Type B pancreatic cell (in vitro differentiated cells): ENCODE measurements at regions not wholly inside any gene's neighbourhood (a gene's known extent, or its start where the extent isn't known, plus 50 kb on each side); places are given as distances from the start of the nearest gene placed in this dataset.

Experiments
- DNase-seq: peaks from one replicate; pipeline ENCODE4 v3.0.0; 2021; ENCODE audit warnings: mixed read lengths; ENCODE audit not compliant: unreplicated experiment; ENCODE audit errors: extremely low spot score
- H3K27ac Mint-ChIP-seq: 2 replicates; pipeline ENCODE4 v1.8.0; 2021; ENCODE audit warnings: mild to moderate bottlenecking, mixed read lengths
- H3K27me3 Mint-ChIP-seq: 2 replicates; pipeline ENCODE4 v1.8.0; 2021; ENCODE audit warnings: mixed read lengths
- H3K36me3 Mint-ChIP-seq: 2 replicates; pipeline ENCODE4 v1.8.0; 2021; ENCODE audit warnings: mixed read lengths
- H3K4me1 Mint-ChIP-seq: one replicate; pipeline ENCODE4 v1.8.0; 2021; ENCODE audit warnings: mixed read lengths; ENCODE audit not compliant: unreplicated experiment
- H3K4me3 Mint-ChIP-seq: 2 replicates; pipeline ENCODE4 v1.8.0; 2021; ENCODE audit warnings: mild to moderate bottlenecking, mixed read lengths
- H3K9me3 Mint-ChIP-seq: 2 replicates; pipeline ENCODE4 v1.8.0; 2021; ENCODE audit warnings: mixed read lengths
- TF ChIP-seq, protein P1 (sequence below): fragments of 200-600 bp; sonication (generic); conservative IDR thresholded peaks from 2 replicates; pipeline ENCODE4 v1.5.0; 2021; ENCODE audit warnings: antibody characterized with exemption, mild to moderate bottlenecking

DNA sequence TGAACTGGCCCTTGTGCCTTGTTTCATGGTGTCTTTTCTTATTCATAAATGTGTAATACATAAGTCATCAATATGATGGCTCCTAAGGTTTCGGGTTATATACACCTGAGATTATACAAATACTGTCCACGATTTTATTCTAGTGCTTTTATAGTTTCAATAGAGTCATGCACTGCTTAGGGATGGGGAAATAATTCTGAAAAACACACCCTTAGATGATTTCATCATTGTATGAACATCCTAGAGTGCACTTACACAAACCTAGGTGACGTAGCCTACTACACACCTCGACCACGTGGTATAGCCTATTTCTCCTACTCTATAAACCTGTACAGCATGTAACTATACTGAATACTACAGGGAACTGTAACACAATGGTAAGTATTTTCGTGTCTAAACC is 988.8 kb upstream of the NR2F2 start:
- TF ChIP-seq, protein P1, sequence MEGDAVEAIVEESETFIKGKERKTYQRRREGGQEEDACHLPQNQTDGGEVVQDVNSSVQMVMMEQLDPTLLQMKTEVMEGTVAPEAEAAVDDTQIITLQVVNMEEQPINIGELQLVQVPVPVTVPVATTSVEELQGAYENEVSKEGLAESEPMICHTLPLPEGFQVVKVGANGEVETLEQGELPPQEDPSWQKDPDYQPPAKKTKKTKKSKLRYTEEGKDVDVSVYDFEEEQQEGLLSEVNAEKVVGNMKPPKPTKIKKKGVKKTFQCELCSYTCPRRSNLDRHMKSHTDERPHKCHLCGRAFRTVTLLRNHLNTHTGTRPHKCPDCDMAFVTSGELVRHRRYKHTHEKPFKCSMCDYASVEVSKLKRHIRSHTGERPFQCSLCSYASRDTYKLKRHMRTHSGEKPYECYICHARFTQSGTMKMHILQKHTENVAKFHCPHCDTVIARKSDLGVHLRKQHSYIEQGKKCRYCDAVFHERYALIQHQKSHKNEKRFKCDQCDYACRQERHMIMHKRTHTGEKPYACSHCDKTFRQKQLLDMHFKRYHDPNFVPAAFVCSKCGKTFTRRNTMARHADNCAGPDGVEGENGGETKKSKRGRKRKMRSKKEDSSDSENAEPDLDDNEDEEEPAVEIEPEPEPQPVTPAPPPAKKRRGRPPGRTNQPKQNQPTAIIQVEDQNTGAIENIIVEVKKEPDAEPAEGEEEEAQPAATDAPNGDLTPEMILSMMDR, result no peak
- no peak for DNase-seq
- no peaks in the 10 kb centered on the region for H3K9me3 Mint-ChIP-seq
- no peak overlapping the region for H3K4me3 Mint-ChIP-seq
- H3K27me3 Mint-ChIP-seq, result no peaks in the 10 kb centered on the region
- no peaks in the 10 kb centered on the region for H3K4me1 Mint-ChIP-seq
- no peaks in the 10 kb centered on the region for H3K36me3 Mint-ChIP-seq
- H3K27ac Mint-ChIP-seq, result no peak overlapping the region

DNA sequence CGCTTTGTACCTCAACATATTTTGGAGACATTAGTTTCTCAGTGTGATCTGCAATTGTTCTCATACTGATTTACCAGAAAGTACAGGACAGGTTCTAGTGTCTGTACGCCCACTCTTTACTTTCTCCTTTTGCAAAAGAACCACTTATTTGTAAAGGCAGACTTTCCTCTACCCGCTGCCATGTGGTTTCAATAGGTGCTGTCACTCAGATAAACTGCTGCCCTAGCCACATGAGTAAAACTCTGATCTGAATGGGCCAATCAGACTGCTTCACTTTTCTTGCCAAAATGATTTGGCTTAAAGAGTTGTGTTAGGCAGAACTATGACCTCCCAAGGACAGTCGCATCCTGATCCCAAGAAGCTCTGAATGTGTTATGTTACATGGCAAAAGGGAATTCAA is 984.6 kb upstream of the NR2F2 start:
- H3K9me3 Mint-ChIP-seq, result no peaks in the 10 kb centered on the region
- no peak for DNase-seq
- TF ChIP-seq, protein P1, result no peak
- H3K27me3 Mint-ChIP-seq, result no peaks in the 10 kb centered on the region
- H3K4me1 Mint-ChIP-seq, result no peaks in the 10 kb centered on the region
- H3K4me3 Mint-ChIP-seq, result no peak overlapping the region
- H3K36me3 Mint-ChIP-seq, result no peaks in the 10 kb centered on the region
- H3K27ac Mint-ChIP-seq, result no peak overlapping the region

DNA sequence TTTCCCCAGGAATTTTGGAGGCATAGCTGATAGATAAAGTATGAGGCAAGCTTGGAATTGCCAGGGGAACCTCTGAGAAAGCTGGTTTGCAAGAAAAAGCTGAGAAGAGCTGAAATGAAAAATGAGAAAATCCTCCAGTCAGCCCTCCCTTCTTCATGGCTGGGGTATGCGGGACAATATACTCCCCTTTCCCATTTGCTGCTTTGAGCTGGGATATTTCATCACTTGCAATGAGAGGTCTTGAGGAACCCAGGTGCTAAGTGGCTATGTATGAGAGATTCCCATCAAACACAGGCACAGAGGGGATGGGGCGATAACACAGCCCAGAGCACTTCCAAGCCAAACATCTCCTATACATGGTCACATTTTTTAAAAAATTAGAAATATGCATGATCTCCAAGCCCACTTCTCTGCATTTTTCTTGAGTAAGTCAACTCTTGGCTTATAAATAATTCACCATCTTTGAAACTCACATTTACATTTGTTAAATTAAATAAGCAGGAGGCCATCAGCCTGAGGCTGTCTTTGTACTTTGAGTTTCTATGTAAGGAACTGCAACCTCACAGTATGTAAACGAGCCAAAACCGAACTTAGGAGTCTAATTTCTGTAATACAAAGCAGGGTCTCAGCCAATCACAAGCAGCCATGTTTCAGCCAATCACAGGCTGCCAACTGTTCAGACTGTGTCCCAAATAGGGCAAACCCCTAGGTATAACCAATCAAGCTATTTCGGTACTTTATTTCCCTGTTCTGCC is 983.6 kb upstream of the NR2F2 start:
- Mint-ChIP-seq H3K36me3 (no peaks in the 10 kb centered on the region), H3K27me3 (no peaks in the 10 kb centered on the region), H3K4me3 (no peak overlapping the region), H3K4me1 (no peaks in the 10 kb centered on the region), H3K9me3 (no peaks in the 10 kb centered on the region), H3K27ac (no peak overlapping the region)
- DNase-seq, result no peak
- TF ChIP-seq, protein P1, result no peak

DNA sequence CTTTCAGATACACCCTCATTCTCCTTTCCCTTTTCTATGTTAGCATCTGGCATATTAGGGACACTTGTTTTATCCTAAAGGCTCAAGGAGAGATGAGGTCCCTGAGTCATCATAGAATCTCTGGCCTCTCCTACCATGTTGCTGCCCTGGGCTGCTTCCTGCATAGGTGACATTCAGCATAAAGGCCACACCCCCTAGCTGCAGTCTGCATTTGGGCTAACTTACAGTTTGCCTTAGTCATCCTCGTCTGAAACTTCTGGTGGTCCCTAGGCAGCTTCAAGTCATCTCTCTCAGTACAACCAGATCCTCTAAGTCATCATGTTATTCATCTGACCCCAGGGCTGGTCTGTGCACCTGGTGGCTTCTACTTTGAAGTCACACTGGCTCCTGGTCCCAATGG is 982.7 kb upstream of the NR2F2 start:
- Mint-ChIP-seq H3K27me3 (no peaks in the 10 kb centered on the region), H3K36me3 (no peaks in the 10 kb centered on the region), H3K9me3 (no peaks in the 10 kb centered on the region), H3K27ac (no peak overlapping the region), H3K4me1 (no peaks in the 10 kb centered on the region), H3K4me3 (no peak overlapping the region)
- TF ChIP-seq, protein P1, result no peak
- DNase-seq, result no peak

DNA sequence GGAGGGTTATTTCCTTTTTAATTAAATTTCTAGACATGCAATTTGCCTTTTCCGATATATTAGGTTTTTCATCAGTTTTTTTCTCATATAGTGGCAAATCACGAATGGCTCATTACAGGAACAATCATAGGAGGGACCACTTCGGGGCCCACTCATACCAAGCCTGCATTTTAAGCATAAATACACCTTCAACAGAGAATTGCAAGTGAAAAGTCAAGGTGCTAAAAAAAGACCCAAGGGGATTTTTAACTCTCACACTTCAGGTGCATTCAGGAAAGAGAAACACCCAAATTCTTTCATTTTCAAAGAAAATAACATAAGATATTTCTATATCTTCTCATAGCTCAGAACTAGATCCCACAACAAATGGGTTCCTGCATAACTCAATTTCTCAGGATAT is 979.6 kb upstream of the NR2F2 start:
- DNase-seq, result no peak
- TF ChIP-seq, protein P1, result no peak
- no peak overlapping the region for H3K4me3 Mint-ChIP-seq
- H3K9me3 Mint-ChIP-seq, result no peaks in the 10 kb centered on the region
- H3K36me3 Mint-ChIP-seq, result no peaks in the 10 kb centered on the region
- H3K27me3 Mint-ChIP-seq, result no peaks in the 10 kb centered on the region
- H3K4me1 Mint-ChIP-seq, result no peaks in the 10 kb centered on the region
- H3K27ac Mint-ChIP-seq, result no peak overlapping the region
